GM12878 (cell line): ENCODE measurements at regions not wholly inside any gene's neighbourhood (a gene's known extent, or its start where the extent isn't known, plus 50 kb on each side); places are given as distances from the start of the nearest gene placed in this dataset.

Source experiments
- BACH1 ChIP-seq: fragments of 450-650 bp; IDR thresholded peaks from 2 replicates; pipeline ENCODE4 v1.6.1; 2017; ENCODE audit warnings: mild to moderate bottlenecking, borderline replicate concordance
- EZH2 ChIP-seq: IDR thresholded peaks from 2 replicates; pipeline ENCODE4 v1.6.1; 2012; ENCODE audit warnings: low read depth, mild to moderate bottlenecking, control low read depth, inconsistent platforms, low read length, borderline replicate concordance; ENCODE audit not compliant: control insufficient read depth
- FOXM1 ChIP-seq: IDR thresholded peaks from 2 replicates; pipeline ENCODE4 v1.6.1; 2012; ENCODE audit warnings: low read depth, mild to moderate bottlenecking, inconsistent platforms, low read length, moderate library complexity
- PAX8 ChIP-seq: fragments of 450-650 bp; IDR thresholded peaks from 2 replicates; pipeline ENCODE4 v1.6.1; 2017; ENCODE audit warnings: mild to moderate bottlenecking, moderate library complexity
- SIX5 ChIP-seq: IDR thresholded peaks from 2 replicates; pipeline ENCODE4 v1.6.1; 2011; ENCODE audit warnings: mild to moderate bottlenecking, low read depth, low read length, moderate library complexity; ENCODE audit not compliant: severe bottlenecking
- STAT1 ChIP-seq: fragments of 450-650 bp; conservative IDR thresholded peaks from 2 replicates; pipeline ENCODE4 v1.6.1; 2014; ENCODE audit warnings: antibody characterized with exemption, mild to moderate bottlenecking
- YY1 ChIP-seq: IDR thresholded peaks from 2 replicates; pipeline ENCODE4 v1.6.1; 2011; ENCODE audit warnings: low read depth, mild to moderate bottlenecking, low read length
- TF ChIP-seq, protein P1 (sequence below): IDR thresholded peaks from 2 replicates; pipeline ENCODE4 v1.6.1; 2012; ENCODE audit warnings: low read depth, low read length, improper control_type of control experiment
- TF ChIP-seq, protein P2 (sequence below), 3 experiments: IDR thresholded peaks in 2 of 3; conservative IDR thresholded peaks in 1 of 3; 2 replicates each; pipeline ENCODE4 v1.5.1; 2011; ENCODE audit warnings: low read depth in 3 of 3, low read length in 3 of 3, mild to moderate bottlenecking in 3 of 3, control low read depth in 2 of 3, moderate library complexity in 2 of 3, inconsistent platforms in 1 of 3, mixed read lengths in 1 of 3; ENCODE audit not compliant: control insufficient read depth in 2 of 3, insufficient read depth in 1 of 3; ENCODE audit errors: extremely low read depth in 1 of 3
- TF ChIP-seq, protein P3 (sequence below): IDR thresholded peaks from 2 replicates; pipeline ENCODE4 v1.6.1; 2011; ENCODE audit warnings: low read depth, mild to moderate bottlenecking, low read length, moderate library complexity, borderline replicate concordance; ENCODE audit errors: extremely low read depth
- TF ChIP-seq, protein P4 (sequence below): fragments of 150-350 bp; IDR thresholded peaks from 2 replicates; pipeline ENCODE4 v1.6.1; 2014; ENCODE audit warnings: mild to moderate bottlenecking, low read depth, low read length

DNA sequence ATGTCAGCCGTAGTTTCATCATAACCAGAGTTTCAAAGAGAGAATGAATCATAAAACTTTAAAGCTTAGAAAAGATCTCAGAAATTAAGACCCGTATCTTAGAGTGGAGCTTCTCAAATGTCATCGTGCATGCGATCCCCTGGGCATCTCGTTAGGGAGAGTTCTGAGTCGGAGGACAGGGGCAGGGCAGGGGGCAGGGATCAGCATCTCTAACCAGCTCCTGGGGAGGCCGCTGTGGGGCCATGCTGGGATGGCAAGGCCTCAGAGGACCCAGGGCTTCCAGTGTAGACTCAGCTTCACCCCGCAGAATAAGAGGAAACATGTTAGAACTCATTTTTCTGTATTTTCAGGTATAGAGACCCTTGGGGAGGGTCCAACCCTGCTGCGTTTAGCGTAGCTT, 72.0 kb upstream of the AFDN start:
- TF ChIP-seq, protein P1, sequence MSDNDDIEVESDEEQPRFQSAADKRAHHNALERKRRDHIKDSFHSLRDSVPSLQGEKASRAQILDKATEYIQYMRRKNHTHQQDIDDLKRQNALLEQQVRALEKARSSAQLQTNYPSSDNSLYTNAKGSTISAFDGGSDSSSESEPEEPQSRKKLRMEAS: no peak
- TF ChIP-seq PAX8: no peak
- TF ChIP-seq, protein P2, sequence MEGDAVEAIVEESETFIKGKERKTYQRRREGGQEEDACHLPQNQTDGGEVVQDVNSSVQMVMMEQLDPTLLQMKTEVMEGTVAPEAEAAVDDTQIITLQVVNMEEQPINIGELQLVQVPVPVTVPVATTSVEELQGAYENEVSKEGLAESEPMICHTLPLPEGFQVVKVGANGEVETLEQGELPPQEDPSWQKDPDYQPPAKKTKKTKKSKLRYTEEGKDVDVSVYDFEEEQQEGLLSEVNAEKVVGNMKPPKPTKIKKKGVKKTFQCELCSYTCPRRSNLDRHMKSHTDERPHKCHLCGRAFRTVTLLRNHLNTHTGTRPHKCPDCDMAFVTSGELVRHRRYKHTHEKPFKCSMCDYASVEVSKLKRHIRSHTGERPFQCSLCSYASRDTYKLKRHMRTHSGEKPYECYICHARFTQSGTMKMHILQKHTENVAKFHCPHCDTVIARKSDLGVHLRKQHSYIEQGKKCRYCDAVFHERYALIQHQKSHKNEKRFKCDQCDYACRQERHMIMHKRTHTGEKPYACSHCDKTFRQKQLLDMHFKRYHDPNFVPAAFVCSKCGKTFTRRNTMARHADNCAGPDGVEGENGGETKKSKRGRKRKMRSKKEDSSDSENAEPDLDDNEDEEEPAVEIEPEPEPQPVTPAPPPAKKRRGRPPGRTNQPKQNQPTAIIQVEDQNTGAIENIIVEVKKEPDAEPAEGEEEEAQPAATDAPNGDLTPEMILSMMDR (IDR thresholded peaks at IDR 0.05 in 2 of 3, conservative IDR thresholded peaks at IDR 0.05 in 1 of 3; ENCODE audit: control insufficient read depth in 2 of 3, extremely low read depth in 1 of 3, insufficient read depth in 1 of 3, low read depth in 3 of 3, low read length in 3 of 3): no peak
- TF ChIP-seq, protein P3, sequence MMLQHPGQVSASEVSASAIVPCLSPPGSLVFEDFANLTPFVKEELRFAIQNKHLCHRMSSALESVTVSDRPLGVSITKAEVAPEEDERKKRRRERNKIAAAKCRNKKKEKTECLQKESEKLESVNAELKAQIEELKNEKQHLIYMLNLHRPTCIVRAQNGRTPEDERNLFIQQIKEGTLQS: no peak
- no peak for TF ChIP-seq SIX5
- TF ChIP-seq YY1: no peak
- no peak for TF ChIP-seq STAT1
- no peak for TF ChIP-seq BACH1
- TF ChIP-seq EZH2: no peak
- TF ChIP-seq, protein P4, sequence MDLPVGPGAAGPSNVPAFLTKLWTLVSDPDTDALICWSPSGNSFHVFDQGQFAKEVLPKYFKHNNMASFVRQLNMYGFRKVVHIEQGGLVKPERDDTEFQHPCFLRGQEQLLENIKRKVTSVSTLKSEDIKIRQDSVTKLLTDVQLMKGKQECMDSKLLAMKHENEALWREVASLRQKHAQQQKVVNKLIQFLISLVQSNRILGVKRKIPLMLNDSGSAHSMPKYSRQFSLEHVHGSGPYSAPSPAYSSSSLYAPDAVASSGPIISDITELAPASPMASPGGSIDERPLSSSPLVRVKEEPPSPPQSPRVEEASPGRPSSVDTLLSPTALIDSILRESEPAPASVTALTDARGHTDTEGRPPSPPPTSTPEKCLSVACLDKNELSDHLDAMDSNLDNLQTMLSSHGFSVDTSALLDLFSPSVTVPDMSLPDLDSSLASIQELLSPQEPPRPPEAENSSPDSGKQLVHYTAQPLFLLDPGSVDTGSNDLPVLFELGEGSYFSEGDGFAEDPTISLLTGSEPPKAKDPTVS: no peak
- TF ChIP-seq FOXM1: no peak
